ENCODE measurements at regions not wholly inside any gene's neighbourhood (a gene's known extent, or its start where the extent isn't known, plus 50 kb on each side); places are given as distances from the start of the nearest gene placed in this dataset.

DNA sequence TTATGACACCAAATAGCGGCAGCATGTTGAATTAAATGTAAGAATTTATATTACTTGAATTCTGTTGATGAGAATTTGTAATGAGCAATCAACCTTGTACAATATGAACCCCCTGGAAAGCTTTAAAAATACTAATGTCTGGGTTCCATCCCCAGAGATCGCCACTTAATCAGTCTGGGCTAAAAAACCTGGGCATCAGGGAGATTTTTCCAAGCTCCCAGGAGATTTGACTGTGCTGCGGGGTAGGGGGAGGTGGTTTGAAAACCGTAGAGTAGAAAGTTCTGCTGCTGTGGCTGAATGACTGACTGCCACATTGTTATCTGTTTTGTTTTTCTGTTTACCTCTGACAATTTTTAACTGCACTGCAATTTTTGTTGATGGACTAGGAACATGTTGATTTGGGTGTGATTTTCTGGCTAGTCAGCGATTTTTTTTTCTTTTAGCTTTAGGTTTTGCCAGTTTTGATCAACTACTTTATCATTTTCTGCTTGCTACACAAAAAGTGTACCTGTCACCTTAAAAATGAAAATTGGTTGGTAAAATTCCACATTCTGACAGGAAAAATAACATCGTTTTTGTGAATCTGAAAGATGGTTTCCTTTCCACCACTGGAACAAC, 79.3 kb downstream of the PCTP start:
- H3K27ac Mint-ChIP-seq: no peak overlapping the region
- H3K9me3 Mint-ChIP-seq: no peaks in the 10 kb centered on the region
- H3K27me3 Mint-ChIP-seq: peaks cover 7% of the 10 kb centered on the region
- intact Hi-C loops (cut with micrococcal nuclease): loop anchor here (10.0 kb wide), 1 partner anchor 55 kb away; no protein-coding TSS in a partner anchor
- ATAC-seq (ENCODE audit: low read depth): no peak
- H3K4me1 Mint-ChIP-seq: no peaks in the 10 kb centered on the region
- ChIA-PET CTCF (interaction anchor here (0.6 kb wide), 1 partner anchor 39 kb away, joined by 3 read pairs; no protein-coding TSS in a partner anchor), POLR2A (no interaction called here)
- TF ChIP-seq, protein P1, sequence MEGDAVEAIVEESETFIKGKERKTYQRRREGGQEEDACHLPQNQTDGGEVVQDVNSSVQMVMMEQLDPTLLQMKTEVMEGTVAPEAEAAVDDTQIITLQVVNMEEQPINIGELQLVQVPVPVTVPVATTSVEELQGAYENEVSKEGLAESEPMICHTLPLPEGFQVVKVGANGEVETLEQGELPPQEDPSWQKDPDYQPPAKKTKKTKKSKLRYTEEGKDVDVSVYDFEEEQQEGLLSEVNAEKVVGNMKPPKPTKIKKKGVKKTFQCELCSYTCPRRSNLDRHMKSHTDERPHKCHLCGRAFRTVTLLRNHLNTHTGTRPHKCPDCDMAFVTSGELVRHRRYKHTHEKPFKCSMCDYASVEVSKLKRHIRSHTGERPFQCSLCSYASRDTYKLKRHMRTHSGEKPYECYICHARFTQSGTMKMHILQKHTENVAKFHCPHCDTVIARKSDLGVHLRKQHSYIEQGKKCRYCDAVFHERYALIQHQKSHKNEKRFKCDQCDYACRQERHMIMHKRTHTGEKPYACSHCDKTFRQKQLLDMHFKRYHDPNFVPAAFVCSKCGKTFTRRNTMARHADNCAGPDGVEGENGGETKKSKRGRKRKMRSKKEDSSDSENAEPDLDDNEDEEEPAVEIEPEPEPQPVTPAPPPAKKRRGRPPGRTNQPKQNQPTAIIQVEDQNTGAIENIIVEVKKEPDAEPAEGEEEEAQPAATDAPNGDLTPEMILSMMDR (IDR thresholded peaks at IDR 0.05): no peak
- H3K36me3 Mint-ChIP-seq (ENCODE audit: low read depth): no peaks in the 10 kb centered on the region
- no peak overlapping the region for H3K4me3 Mint-ChIP-seq
- DNase-seq: no peak

DNA sequence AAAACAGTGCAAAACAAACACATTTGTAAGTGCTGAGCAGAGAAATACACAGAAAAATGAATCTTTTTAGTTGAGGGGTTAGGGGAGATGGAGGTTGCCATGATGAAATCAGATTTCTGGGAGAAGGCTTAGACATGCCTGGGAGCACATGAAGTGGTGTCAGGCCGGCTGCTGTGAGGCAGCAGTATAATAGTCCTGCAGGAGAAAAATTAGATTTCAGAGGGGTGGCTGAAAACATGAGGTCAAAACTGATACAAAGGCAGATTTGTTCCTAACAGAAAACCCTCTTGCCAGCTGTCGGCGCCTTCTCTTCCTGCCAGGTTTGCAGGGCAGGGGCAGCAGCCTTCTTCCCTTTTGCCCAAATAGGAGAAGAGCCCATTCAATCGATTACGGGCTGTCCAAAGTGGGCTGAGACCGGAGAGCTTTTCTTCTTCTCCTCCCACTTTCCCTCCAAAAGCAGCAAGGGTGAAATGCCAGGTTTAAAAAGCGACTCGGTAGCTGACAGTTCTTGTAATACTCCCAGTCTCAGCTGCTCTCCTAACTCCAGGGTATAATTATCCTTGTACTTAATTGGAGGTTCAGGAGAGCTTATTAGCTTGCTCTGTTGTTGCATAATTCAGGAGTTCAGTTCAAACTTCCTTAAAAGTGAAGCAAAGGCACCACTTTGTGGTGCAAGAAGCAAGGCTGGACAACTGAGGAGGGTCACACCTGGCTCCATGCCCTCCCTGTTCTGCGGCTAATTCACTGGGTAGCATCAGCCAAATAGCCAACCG, 80.0 kb downstream of the PCTP start:
- Mint-ChIP-seq H3K36me3 (ENCODE audit: low read depth) (no peaks in the 10 kb centered on the region), H3K4me3 (no peak overlapping the region), H3K27ac (no peak overlapping the region), H3K27me3 (peaks cover 7% of the 10 kb centered on the region), H3K4me1 (no peaks in the 10 kb centered on the region), H3K9me3 (no peaks in the 10 kb centered on the region)
- intact Hi-C loops (cut with micrococcal nuclease): no loop called here
- CTCF ChIA-PET: no interaction called here
- DNase-seq: no peak
- TF ChIP-seq, protein P1 (IDR thresholded peaks at IDR 0.05): no peak
- no peak for ATAC-seq (ENCODE audit: low read depth)
- POLR2A ChIA-PET: no interaction called here

DNA sequence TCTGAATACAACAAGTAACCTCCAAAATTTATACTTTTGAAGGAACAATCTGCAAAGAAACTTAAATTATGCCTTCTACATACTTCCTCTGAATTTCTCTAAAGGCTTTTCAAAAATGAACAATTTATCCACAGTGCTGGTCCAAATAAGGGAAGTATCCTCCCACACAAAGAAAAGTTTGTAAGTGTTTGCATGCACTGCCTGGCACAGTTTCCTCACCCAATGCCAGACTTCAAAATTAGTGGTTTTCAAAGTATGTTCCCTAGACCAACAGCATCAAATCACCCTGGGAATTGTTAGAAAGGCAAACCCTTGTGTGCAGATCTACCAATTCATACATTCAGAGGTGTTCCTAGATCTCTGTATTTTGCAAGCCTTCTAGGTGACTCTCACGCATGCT, 82.5 kb downstream of the PCTP start:
- TF ChIP-seq, protein P1 (IDR thresholded peaks at IDR 0.05): no peak
- intact Hi-C loops (cut with micrococcal nuclease): no loop called here
- H3K4me1 Mint-ChIP-seq: no peaks in the 10 kb centered on the region
- peaks cover 7% of the 10 kb centered on the region for H3K27me3 Mint-ChIP-seq
- no peak overlapping the region for H3K4me3 Mint-ChIP-seq
- H3K9me3 Mint-ChIP-seq: no peaks in the 10 kb centered on the region
- CTCF ChIA-PET: no interaction called here
- no peak for ATAC-seq (ENCODE audit: low read depth)
- H3K36me3 Mint-ChIP-seq (ENCODE audit: low read depth): no peaks in the 10 kb centered on the region
- no peak overlapping the region for H3K27ac Mint-ChIP-seq
- POLR2A ChIA-PET: no interaction called here
- no peak for DNase-seq

DNA sequence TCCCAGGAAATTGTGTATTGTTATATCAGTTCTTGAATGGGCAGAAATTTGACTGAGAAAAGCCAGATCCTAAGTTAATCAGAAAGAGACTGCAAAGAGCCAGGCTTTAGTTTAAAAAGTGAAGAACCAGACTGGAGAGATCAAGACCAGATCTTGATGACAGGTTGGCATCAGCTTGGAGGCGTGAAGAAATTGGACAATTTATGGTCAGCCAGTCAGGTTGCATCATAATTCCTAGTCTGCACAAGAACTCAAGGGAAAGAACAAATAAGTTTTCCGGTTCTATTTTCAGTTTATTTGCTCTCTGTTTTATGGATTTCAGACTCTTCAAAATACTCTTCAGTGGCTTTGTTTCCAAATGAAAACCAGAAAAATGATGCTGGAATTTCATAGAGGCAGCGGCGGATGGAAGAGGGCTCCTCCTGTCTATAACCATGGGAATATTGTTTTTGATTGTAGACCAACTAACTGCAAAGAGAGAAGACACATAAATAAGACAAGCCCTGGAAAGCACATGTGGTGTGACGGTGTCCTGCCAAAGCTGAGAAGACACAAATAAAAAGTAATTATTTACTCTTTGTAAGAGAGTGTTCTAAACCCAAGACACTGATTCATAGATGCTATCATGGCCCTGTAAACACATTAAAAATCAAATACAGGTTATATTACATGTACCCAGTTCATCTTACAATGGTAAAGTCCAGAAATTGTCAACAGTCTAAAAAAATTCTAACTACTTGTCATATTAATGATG, 91.7 kb downstream of the PCTP start:
- intact Hi-C loops (cut with micrococcal nuclease): no loop called here
- Mint-ChIP-seq H3K27ac (no peak overlapping the region), H3K36me3 (ENCODE audit: low read depth) (no peaks in the 10 kb centered on the region), H3K9me3 (peaks cover 8% of the 10 kb centered on the region), H3K27me3 (peaks cover 6% of the 10 kb centered on the region), H3K4me3 (no peak overlapping the region), H3K4me1 (no peaks in the 10 kb centered on the region)
- ATAC-seq (ENCODE audit: low read depth): no peak
- TF ChIP-seq, protein P1 (IDR thresholded peaks at IDR 0.05): no peak
- no peak for DNase-seq
- ChIA-PET POLR2A (no interaction called here), CTCF (no interaction called here)

DNA sequence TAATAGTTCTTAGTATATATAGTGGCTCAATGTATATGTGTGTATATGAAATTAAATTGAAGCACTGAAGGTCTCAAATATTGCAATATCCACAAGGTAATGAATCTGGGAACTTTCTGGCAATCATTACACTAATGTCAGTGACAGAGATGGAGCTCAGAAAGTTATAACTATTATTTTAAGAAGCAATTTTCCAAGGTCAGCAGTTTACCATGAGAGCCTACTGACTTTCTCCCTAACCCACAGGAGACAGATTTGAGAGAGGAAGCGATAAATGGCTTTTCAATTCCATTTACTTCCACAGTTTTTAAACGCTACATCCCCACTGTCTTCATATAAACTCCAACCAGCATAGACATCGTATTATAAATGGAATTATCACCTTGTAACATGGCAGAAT, 92.9 kb downstream of the PCTP start:
- H3K27me3 Mint-ChIP-seq: peaks cover 6% of the 10 kb centered on the region
- ATAC-seq (ENCODE audit: low read depth): no peak
- intact Hi-C loops (cut with micrococcal nuclease): no loop called here
- POLR2A ChIA-PET: no interaction called here
- no peak overlapping the region for H3K4me3 Mint-ChIP-seq
- H3K36me3 Mint-ChIP-seq (ENCODE audit: low read depth): no peaks in the 10 kb centered on the region
- H3K4me1 Mint-ChIP-seq: no peaks in the 10 kb centered on the region
- no peak overlapping the region for H3K27ac Mint-ChIP-seq
- TF ChIP-seq, protein P1 (IDR thresholded peaks at IDR 0.05): no peak
- no peak for DNase-seq
- H3K9me3 Mint-ChIP-seq: peaks cover 8% of the 10 kb centered on the region
- CTCF ChIA-PET: no interaction called here

Data from activated B cell treated with CpG ODN at 0.5 μM for 24 hours (primary cell).